GM12878 (cell line): ENCODE measurements at regions not wholly inside any gene's neighbourhood (a gene's known extent, or its start where the extent isn't known, plus 50 kb on each side); places are given as distances from the start of the nearest gene placed in this dataset.

ENCODE experiments used
- ATAC-seq: fragments of 200-7000 bp; cut with Tn5 transposase; 3 replicates; pipeline ENCODE4 v1.9.1; 2020; ENCODE audit warnings: mild to moderate bottlenecking, moderate library complexity
- BruUV-seq: library from RNA; stranded (reverse); fragments of 400-500 nt; replicated peaks from 2 replicates; lab custom pipeline; 2021; lab: Mats Ljungman, UMichigan
- CTCF ChIA-PET: fragments of 300-600 bp; sonication (Branson Sonifier 250); formaldehyde crosslinking; extraction: SDS; loops from one replicate; lab custom pipeline; 2021; ENCODE audit warnings: inconsistent platforms; lab: Yijun Ruan, JAX
- POLR2A ChIA-PET: fragments of 350-600 bp; formaldehyde crosslinking; extraction: SDS; loops from one replicate; lab custom pipeline; 2021; ENCODE audit warnings: inconsistent platforms; lab: Charles Lee
- RAD21 ChIA-PET: fragments of 300-600 bp; sonication (Branson Sonifier 250); formaldehyde crosslinking; loops from one replicate; lab custom pipeline; 2023; ENCODE audit warnings: antibody characterized with exemption; ENCODE audit not compliant: unreplicated experiment; lab: Charles Lee
- SMC1A ChIA-PET: fragments of 300-600 bp; sonication (Branson Sonifier 250); formaldehyde crosslinking; loops from one replicate; lab custom pipeline; 2023; ENCODE audit not compliant: unreplicated experiment, uncharacterized antibody; lab: Charles Lee
- DNase-seq: peaks from one replicate; pipeline ENCODE4 v3.0.0-alpha.2; 2011; ENCODE audit warnings: low read depth, low spot score
- FAIRE-seq: peaks from 3 replicates; lab custom pipeline; 2011; peaks lifted over from hg19 to GRCh38; lab: Jason Lieb, UNC
- H2AFZ ChIP-seq: 2 replicates; pipeline ENCODE4 v1.6.0; 2011; ENCODE audit warnings: low read depth, low read length, control low read depth; ENCODE audit not compliant: control insufficient read depth
- H3K27ac ChIP-seq: 2 replicates; pipeline ENCODE4 v1.5.1; 2011; ENCODE audit warnings: control low read depth; ENCODE audit not compliant: control insufficient read depth, insufficient read depth
- H3K27me3 ChIP-seq, 2 experiments: replicated peaks in 1 of 2; 2 replicates each; pipeline versions ENCODE4 v1.6.0 to v1.6.1; 2011; ENCODE audit warnings: low read length in 1 of 2; ENCODE audit not compliant: control insufficient read depth in 2 of 2, insufficient read depth in 2 of 2
- H3K36me3 ChIP-seq, 2 experiments: 2 replicates each; pipeline ENCODE4 v1.5.1; 2011; ENCODE audit warnings: low read length in 1 of 2; ENCODE audit not compliant: control insufficient read depth in 2 of 2, insufficient read depth in 2 of 2
- H3K4me1 ChIP-seq: 2 replicates; pipeline ENCODE4 v1.6.1; 2011; ENCODE audit warnings: mild to moderate bottlenecking, low read length, moderate library complexity, mixed read lengths; ENCODE audit not compliant: control insufficient read depth, insufficient read depth
- H3K4me2 ChIP-seq: 2 replicates; pipeline ENCODE4 v1.6.0; 2011; ENCODE audit warnings: control low read depth; ENCODE audit not compliant: control insufficient read depth, insufficient read depth
- H3K4me3 ChIP-seq: fragments of 200-600 bp; sonication (generic); 2 replicates; pipeline ENCODE4 v1.5.1; 2016
- H3K79me2 ChIP-seq: 2 replicates; pipeline ENCODE4 v1.6.0; 2011; ENCODE audit warnings: low read length; ENCODE audit not compliant: control insufficient read depth, insufficient read depth
- H3K9ac ChIP-seq: 2 replicates; pipeline ENCODE4 v1.8.0; 2011; ENCODE audit warnings: low read length, control low read depth, mixed read lengths; ENCODE audit not compliant: control insufficient read depth, insufficient read depth
- H3K9me3 ChIP-seq: replicated peaks from 3 replicates; pipeline ENCODE4 v1.5.1; 2011; ENCODE audit warnings: mild to moderate bottlenecking, low read length; ENCODE audit not compliant: control insufficient read depth, insufficient read depth
- H4K20me1 ChIP-seq: 2 replicates; pipeline ENCODE4 v1.6.0; 2011; ENCODE audit not compliant: control insufficient read depth, insufficient read depth
- ATF2 ChIP-seq: IDR thresholded peaks from 2 replicates; pipeline ENCODE4 v1.6.1; 2012; ENCODE audit warnings: low read length, inconsistent platforms
- ATF7 ChIP-seq: fragments of 450-650 bp; IDR thresholded peaks from 2 replicates; pipeline ENCODE4 v1.6.1; 2016; ENCODE audit warnings: low read depth, mild to moderate bottlenecking
- BMI1 ChIP-seq: fragments of 450-650 bp; IDR thresholded peaks from 2 replicates; pipeline ENCODE4 v1.6.1; 2016; ENCODE audit warnings: mild to moderate bottlenecking, moderate library complexity, borderline replicate concordance
- E2F8 ChIP-seq: fragments of 450-650 bp; IDR thresholded peaks from 2 replicates; pipeline ENCODE4 v1.6.1; 2018; ENCODE audit warnings: mild to moderate bottlenecking, low read depth, moderate library complexity; ENCODE audit not compliant: partially characterized antibody
- NFYB ChIP-seq: IDR thresholded peaks from 2 replicates; pipeline ENCODE4 v1.6.1; 2011; ENCODE audit warnings: low read depth, mild to moderate bottlenecking, low read length, improper control_type of control experiment, moderate library complexity; ENCODE audit not compliant: insufficient read depth
- NR2C2 ChIP-seq: IDR thresholded peaks from 2 replicates; pipeline ENCODE4 v1.6.1; 2011; ENCODE audit warnings: borderline replicate concordance, low read depth; ENCODE audit not compliant: control insufficient read depth, insufficient read length
- PAX5 ChIP-seq: IDR thresholded peaks from 2 replicates; pipeline ENCODE4 v1.6.1; 2011; ENCODE audit warnings: low read depth, low read length, borderline replicate concordance
- SIN3A ChIP-seq: IDR thresholded peaks from 2 replicates; pipeline ENCODE4 v1.6.1; 2012; ENCODE audit warnings: low read depth, low read length, improper control_type of control experiment
- SREBF2 ChIP-seq: IDR thresholded peaks from 2 replicates; pipeline ENCODE4 v1.6.1; 2012; ENCODE audit warnings: mild to moderate bottlenecking, low read length
- USF2 ChIP-seq: IDR thresholded peaks from 2 replicates; pipeline ENCODE4 v1.6.1; 2011; ENCODE audit warnings: low read depth, low read length, improper control_type of control experiment, borderline replicate concordance
- ZNF384 ChIP-seq: IDR thresholded peaks from 2 replicates; pipeline ENCODE4 v1.6.1; 2012; ENCODE audit warnings: low read depth, mild to moderate bottlenecking, low read length, improper control_type of control experiment, borderline replicate concordance
- ZNF592 ChIP-seq: fragments of 450-650 bp; IDR thresholded peaks from 2 replicates; pipeline ENCODE4 v1.6.1; 2017; ENCODE audit warnings: mild to moderate bottlenecking, moderate library complexity
- WGBS: methylation state at CpG from one replicate; pipeline ENCODE4 v1.1.6; 2016; ENCODE audit warnings: low lambda C conversion rate; ENCODE audit not compliant: insufficient replicate concordance, insufficient coverage; ENCODE audit errors: missing lambda C conversion rate; 5-methylcytosine and 5-hydroxymethylcytosine counted together
- in situ Hi-C: fragments of 300-500 bp; cut with MboI; formaldehyde crosslinking; loops from 9 replicates; pipeline ENCODE4 v1.14.3; 2018; ENCODE audit warnings: mixed read lengths
- intact Hi-C: fragments of 100-400 bp; cut with micrococcal nuclease; formaldehyde crosslinking; loops from one replicate; pipeline ENCODE4 v1.14.2; 2022; ENCODE audit not compliant: unreplicated experiment

GRCh38 chr14:53526200-53526599 is 373.1 kb upstream of the DDHD1 start (continued):
- TF ChIP-seq NR2C2 = no peak
- no peak for TF ChIP-seq ZNF592
- no peak for TF ChIP-seq ATF2
- no peak for TF ChIP-seq SIN3A

- no peaks in the 10 kb centered on the region; a peak in 3 of 4 replicates for H3K27me3 ChIP-seq
- no peak overlapping the region for H3K9ac ChIP-seq
- 41% methylated on average over 2 of the region's 2 CpGs for WGBS
- intact Hi-C loops = no loop called here
- H3K4me1 ChIP-seq = no peaks in the 10 kb centered on the region
- in situ Hi-C loops = loop anchor here (25.0 kb wide), 1 partner anchor 812 kb away; no protein-coding TSS in a partner anchor
- H4K20me1 ChIP-seq = no peaks in the 10 kb centered on the region
- no peak for ATAC-seq
- H3K79me2 ChIP-seq = no peaks in the 10 kb centered on the region
- ChIA-PET POLR2A (no interaction called here), CTCF (interaction anchor here (1.6 kb wide), 1 partner anchor 13 kb away, joined by 5 read pairs; no protein-coding TSS in a partner anchor), SMC1A (interaction anchor here (1.6 kb wide), 1 partner anchor 14 kb away, joined by 4 read pairs; no protein-coding TSS in a partner anchor), RAD21 (no interaction called here)
- no TSS peak for BruUV-seq
- H3K9me3 ChIP-seq = no peaks in the 10 kb centered on the region; the same call in 2 of the 3 replicates
- no peak for FAIRE-seq
- H3K36me3 ChIP-seq = no peaks in the 10 kb centered on the region
- H2AFZ ChIP-seq = no peak overlapping the region
- no peak overlapping the region for H3K27ac ChIP-seq
- no peak for DNase-seq
- H3K4me2 ChIP-seq = no peak overlapping the region
- no peak overlapping the region for H3K4me3 ChIP-seq
- TF ChIP-seq USF2 = no peak
- TF ChIP-seq E2F8 = no peak
- no peak for TF ChIP-seq NFYB
- no peak for TF ChIP-seq ZNF384
- TF ChIP-seq SREBF2 = no peak
- no peak for TF ChIP-seq BMI1
- no peak for TF ChIP-seq PAX5
- TF ChIP-seq ATF7 = no peak
These were observed 372.5 kb upstream of the DDHD1 start for GRCh38 chr14:53525608-53526007.
